SK-N-SH treated with all-trans-retinoic acid at 6 μM for 48 hours (cell line): ENCODE measurements at regions not wholly inside any gene's neighbourhood (a gene's known extent, or its start where the extent isn't known, plus 50 kb on each side); places are given as distances from the start of the nearest gene placed in this dataset.
A peak's percentile ranks its signal among the peaks of the same experiment; 100 is the strongest.

ENCODE experiments used
- ATAC-seq: fragments of 200-7000 bp; cut with Tn5 transposase; 3 replicates; pipeline ENCODE4 v1.9.1; 2020; ENCODE audit warnings: mild to moderate bottlenecking, moderate library complexity
- BACH2 ChIP-seq: fragments of 250-450 bp; sonication (Bioruptor Pico); IDR thresholded peaks from 2 replicates; pipeline ENCODE4 v1.9.0; 2021; ENCODE audit warnings: mild to moderate bottlenecking, borderline replicate concordance
- CREB5 ChIP-seq: fragments of 250-450 bp; sonication (Bioruptor Pico); IDR thresholded peaks from 2 replicates; pipeline ENCODE4 v1.5.1; 2020; ENCODE audit warnings: low read depth, mild to moderate bottlenecking, moderate library complexity
- CSDC2 ChIP-seq: fragments of 250-450 bp; sonication (Bioruptor Pico); IDR thresholded peaks from 2 replicates; pipeline ENCODE4 v1.5.0; 2020; ENCODE audit warnings: mild to moderate bottlenecking, moderate library complexity
- ESRRG ChIP-seq: fragments of 250-450 bp; sonication (Bioruptor Pico); IDR thresholded peaks from 2 replicates; pipeline ENCODE4 v1.6.1; 2021; ENCODE audit warnings: mild to moderate bottlenecking
- GLIS3 ChIP-seq: fragments of 250-450 bp; sonication (Bioruptor Pico); IDR thresholded peaks from 2 replicates; pipeline ENCODE4 v1.5.0; 2020; ENCODE audit warnings: mild to moderate bottlenecking, moderate library complexity
- ISL1 ChIP-seq: fragments of 250-450 bp; sonication (Bioruptor Pico); IDR thresholded peaks from 2 replicates; pipeline ENCODE4 v2.1.2; 2022; ENCODE audit warnings: mild to moderate bottlenecking, moderate library complexity
- PPARA ChIP-seq: fragments of 250-450 bp; sonication (Bioruptor Pico); IDR thresholded peaks from 2 replicates; pipeline ENCODE4 v1.5.0; 2020; ENCODE audit warnings: mild to moderate bottlenecking, borderline replicate concordance
- RARB ChIP-seq: fragments of 250-450 bp; sonication (Bioruptor Pico); IDR thresholded peaks from 2 replicates; pipeline ENCODE4 v1.8.0; 2021; ENCODE audit warnings: mild to moderate bottlenecking, moderate library complexity
- SNAI2 ChIP-seq: fragments of 250-450 bp; sonication (Bioruptor Pico); IDR thresholded peaks from 2 replicates; pipeline ENCODE4 v1.5.0; 2020; ENCODE audit warnings: mild to moderate bottlenecking, moderate library complexity
- TCF4 ChIP-seq: fragments of 250-450 bp; sonication (Bioruptor Pico); IDR thresholded peaks from 2 replicates; pipeline ENCODE4 v1.8.0; 2021; ENCODE audit warnings: mild to moderate bottlenecking, moderate library complexity, borderline replicate concordance
- TOX ChIP-seq: fragments of 250-450 bp; sonication (Bioruptor Pico); IDR thresholded peaks from 2 replicates; pipeline ENCODE4 v1.8.0; 2021; ENCODE audit warnings: mild to moderate bottlenecking, moderate library complexity, borderline replicate concordance
- ZC3H10 ChIP-seq: fragments of 250-450 bp; sonication (Bioruptor Pico); IDR thresholded peaks from 2 replicates; pipeline ENCODE4 v1.5.1; 2021; ENCODE audit warnings: mild to moderate bottlenecking, moderate library complexity
- ZFP3 ChIP-seq: fragments of 250-450 bp; sonication (Bioruptor Pico); IDR thresholded peaks from 2 replicates; pipeline ENCODE4 v1.5.0; 2020; ENCODE audit warnings: mild to moderate bottlenecking, moderate library complexity
- ZFP30 ChIP-seq: fragments of 450-650 bp; formaldehyde crosslinking; IDR thresholded peaks from 2 replicates; pipeline ENCODE4 v1.5.0; 2022; ENCODE audit warnings: mild to moderate bottlenecking, moderate library complexity
- ZNF565 ChIP-seq: fragments of 450-650 bp; formaldehyde crosslinking; conservative IDR thresholded peaks from 2 replicates; pipeline ENCODE4 v1.5.0; 2020; ENCODE audit warnings: low read depth, mild to moderate bottlenecking, moderate library complexity
- ZNF70 ChIP-seq: fragments of 450-650 bp; formaldehyde crosslinking; IDR thresholded peaks from 2 replicates; pipeline ENCODE4 v1.5.0; 2020; ENCODE audit warnings: mild to moderate bottlenecking, moderate library complexity
- ZNF8 ChIP-seq: fragments of 450-650 bp; formaldehyde crosslinking; IDR thresholded peaks from 2 replicates; pipeline ENCODE4 v1.5.0; 2020; ENCODE audit warnings: mild to moderate bottlenecking, moderate library complexity
- TF ChIP-seq, protein P1 (sequence below): fragments of 250-450 bp; sonication (Bioruptor Pico); IDR thresholded peaks from 2 replicates; pipeline ENCODE4 v1.5.1; 2021; ENCODE audit warnings: mild to moderate bottlenecking, moderate library complexity
- TF ChIP-seq, protein P2 (sequence below): fragments of 250-450 bp; sonication (Bioruptor Pico); IDR thresholded peaks from 2 replicates; pipeline ENCODE4 v1.5.0; 2020; ENCODE audit warnings: mild to moderate bottlenecking, moderate library complexity
- TF ChIP-seq, protein P3 (sequence below): fragments of 250-450 bp; sonication (Bioruptor Pico); IDR thresholded peaks from 2 replicates; pipeline ENCODE4 v1.8.0; 2021; ENCODE audit warnings: low read depth, mild to moderate bottlenecking, moderate library complexity, borderline replicate concordance
- TF ChIP-seq, protein P4 (sequence below): fragments of 250-450 bp; sonication (Bioruptor Pico); IDR thresholded peaks from 2 replicates; pipeline ENCODE4 v1.8.0; 2020; ENCODE audit warnings: mild to moderate bottlenecking, moderate library complexity, borderline replicate concordance

- TF ChIP-seq, protein P1, sequence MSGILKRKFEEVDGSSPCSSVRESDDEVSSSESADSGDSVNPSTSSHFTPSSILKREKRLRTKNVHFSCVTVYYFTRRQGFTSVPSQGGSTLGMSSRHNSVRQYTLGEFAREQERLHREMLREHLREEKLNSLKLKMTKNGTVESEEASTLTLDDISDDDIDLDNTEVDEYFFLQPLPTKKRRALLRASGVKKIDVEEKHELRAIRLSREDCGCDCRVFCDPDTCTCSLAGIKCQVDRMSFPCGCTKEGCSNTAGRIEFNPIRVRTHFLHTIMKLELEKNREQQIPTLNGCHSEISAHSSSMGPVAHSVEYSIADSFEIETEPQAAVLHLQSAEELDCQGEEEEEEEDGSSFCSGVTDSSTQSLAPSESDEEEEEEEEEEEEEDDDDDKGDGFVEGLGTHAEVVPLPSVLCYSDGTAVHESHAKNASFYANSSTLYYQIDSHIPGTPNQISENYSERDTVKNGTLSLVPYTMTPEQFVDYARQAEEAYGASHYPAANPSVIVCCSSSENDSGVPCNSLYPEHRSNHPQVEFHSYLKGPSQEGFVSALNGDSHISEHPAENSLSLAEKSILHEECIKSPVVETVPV (CRISPR knock-in tag), result no peak
- TF ChIP-seq ZFP30 (CRISPR knock-in tag) (no peak), TCF4 (peak; percentile 30; the same call in 1 of the 2 replicates), ZC3H10 (no peak), PPARA (CRISPR knock-in tag) (no peak), ZNF565 (no peak), ISL1 (CRISPR knock-in tag) (peak; percentile 77), ZNF8 (CRISPR knock-in tag) (no peak), CREB5 (CRISPR knock-in tag) (no peak), ESRRG (CRISPR knock-in tag) (no peak), ZNF70 (no peak), TOX (CRISPR knock-in tag) (no peak), ZFP3 (no peak)
- TF ChIP-seq, protein P2, sequence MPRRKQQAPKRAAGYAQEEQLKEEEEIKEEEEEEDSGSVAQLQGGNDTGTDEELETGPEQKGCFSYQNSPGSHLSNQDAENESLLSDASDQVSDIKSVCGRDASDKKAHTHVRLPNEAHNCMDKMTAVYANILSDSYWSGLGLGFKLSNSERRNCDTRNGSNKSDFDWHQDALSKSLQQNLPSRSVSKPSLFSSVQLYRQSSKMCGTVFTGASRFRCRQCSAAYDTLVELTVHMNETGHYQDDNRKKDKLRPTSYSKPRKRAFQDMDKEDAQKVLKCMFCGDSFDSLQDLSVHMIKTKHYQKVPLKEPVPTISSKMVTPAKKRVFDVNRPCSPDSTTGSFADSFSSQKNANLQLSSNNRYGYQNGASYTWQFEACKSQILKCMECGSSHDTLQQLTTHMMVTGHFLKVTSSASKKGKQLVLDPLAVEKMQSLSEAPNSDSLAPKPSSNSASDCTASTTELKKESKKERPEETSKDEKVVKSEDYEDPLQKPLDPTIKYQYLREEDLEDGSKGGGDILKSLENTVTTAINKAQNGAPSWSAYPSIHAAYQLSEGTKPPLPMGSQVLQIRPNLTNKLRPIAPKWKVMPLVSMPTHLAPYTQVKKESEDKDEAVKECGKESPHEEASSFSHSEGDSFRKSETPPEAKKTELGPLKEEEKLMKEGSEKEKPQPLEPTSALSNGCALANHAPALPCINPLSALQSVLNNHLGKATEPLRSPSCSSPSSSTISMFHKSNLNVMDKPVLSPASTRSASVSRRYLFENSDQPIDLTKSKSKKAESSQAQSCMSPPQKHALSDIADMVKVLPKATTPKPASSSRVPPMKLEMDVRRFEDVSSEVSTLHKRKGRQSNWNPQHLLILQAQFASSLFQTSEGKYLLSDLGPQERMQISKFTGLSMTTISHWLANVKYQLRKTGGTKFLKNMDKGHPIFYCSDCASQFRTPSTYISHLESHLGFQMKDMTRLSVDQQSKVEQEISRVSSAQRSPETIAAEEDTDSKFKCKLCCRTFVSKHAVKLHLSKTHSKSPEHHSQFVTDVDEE, result no peak
- TF ChIP-seq, protein P3, sequence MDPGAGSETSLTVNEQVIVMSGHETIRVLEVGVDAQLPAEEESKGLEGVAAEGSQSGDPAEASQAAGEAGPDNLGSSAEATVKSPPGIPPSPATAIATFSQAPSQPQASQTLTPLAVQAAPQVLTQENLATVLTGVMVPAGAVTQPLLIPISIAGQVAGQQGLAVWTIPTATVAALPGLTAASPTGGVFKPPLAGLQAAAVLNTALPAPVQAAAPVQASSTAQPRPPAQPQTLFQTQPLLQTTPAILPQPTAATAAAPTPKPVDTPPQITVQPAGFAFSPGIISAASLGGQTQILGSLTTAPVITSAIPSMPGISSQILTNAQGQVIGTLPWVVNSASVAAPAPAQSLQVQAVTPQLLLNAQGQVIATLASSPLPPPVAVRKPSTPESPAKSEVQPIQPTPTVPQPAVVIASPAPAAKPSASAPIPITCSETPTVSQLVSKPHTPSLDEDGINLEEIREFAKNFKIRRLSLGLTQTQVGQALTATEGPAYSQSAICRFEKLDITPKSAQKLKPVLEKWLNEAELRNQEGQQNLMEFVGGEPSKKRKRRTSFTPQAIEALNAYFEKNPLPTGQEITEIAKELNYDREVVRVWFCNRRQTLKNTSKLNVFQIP, result no peak
These were observed 248.7 kb downstream of the FZD1 start for GRCh38 chr7:91512958-91513357.

GRCh38 chr7:91514591-91514990, 250.4 kb downstream of the FZD1 start:
- ATAC-seq, result no peak
- TF ChIP-seq ESRRG (CRISPR knock-in tag) (no peak), ZNF565 (no peak), ZC3H10 (no peak), ISL1 (CRISPR knock-in tag) (no peak), BACH2 (no peak), CREB5 (CRISPR knock-in tag) (no peak), TCF4 (no peak)
- TF ChIP-seq, protein P4, sequence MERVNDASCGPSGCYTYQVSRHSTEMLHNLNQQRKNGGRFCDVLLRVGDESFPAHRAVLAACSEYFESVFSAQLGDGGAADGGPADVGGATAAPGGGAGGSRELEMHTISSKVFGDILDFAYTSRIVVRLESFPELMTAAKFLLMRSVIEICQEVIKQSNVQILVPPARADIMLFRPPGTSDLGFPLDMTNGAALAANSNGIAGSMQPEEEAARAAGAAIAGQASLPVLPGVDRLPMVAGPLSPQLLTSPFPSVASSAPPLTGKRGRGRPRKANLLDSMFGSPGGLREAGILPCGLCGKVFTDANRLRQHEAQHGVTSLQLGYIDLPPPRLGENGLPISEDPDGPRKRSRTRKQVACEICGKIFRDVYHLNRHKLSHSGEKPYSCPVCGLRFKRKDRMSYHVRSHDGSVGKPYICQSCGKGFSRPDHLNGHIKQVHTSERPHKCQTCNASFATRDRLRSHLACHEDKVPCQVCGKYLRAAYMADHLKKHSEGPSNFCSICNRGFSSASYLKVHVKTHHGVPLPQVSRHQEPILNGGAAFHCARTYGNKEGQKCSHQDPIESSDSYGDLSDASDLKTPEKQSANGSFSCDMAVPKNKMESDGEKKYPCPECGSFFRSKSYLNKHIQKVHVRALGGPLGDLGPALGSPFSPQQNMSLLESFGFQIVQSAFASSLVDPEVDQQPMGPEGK (CRISPR knock-in tag), result no peak
- TF ChIP-seq, protein P1 (CRISPR knock-in tag), result no peak

More at GRCh38 chr7:91512958-91513357, 248.7 kb downstream of the FZD1 start:
- ATAC-seq, result no peak

- ATAC-seq, result no peak
- TF ChIP-seq SNAI2 (CRISPR knock-in tag), result no peak
- TF ChIP-seq, protein P2, result no peak
- TF ChIP-seq, protein P3, result no peak
- no peak for TF ChIP-seq RARB
- TF ChIP-seq GLIS3 (CRISPR knock-in tag), result no peak
- no peak for TF ChIP-seq TOX (CRISPR knock-in tag)
- no peak for TF ChIP-seq CSDC2
- no peak for TF ChIP-seq BACH2
These were observed 251.7 kb downstream of the FZD1 start for GRCh38 chr7:91515961-91516360.
